Activated CD4-positive, alpha-beta memory T cell treated with anti-CD3 and anti-CD28 coated beads, Interleukin-2, amount 10 ng/mL, durations not matched to agents 7 days and 5 days (primary cell): ENCODE measurements at regions not wholly inside any gene's neighbourhood (a gene's known extent, or its start where the extent isn't known, plus 50 kb on each side); places are given as distances from the start of the nearest gene placed in this dataset.
"Not testable (repeated sequence)": the region's sequence is repeated elsewhere in the genome, so short reads cannot be mapped to it uniquely, and the experiment has no call there.

Experiments
- CTCF ChIA-PET: fragments of 350-600 bp; sonication (Branson Sonifier 250); formaldehyde crosslinking; loops from one replicate; lab custom pipeline; 2021; ENCODE audit warnings: antibody characterized with exemption, inconsistent platforms; lab: Charles Lee
- POLR2A ChIA-PET: fragments of 350-600 bp; sonication (Branson Sonifier 250); formaldehyde crosslinking; loops from one replicate; lab custom pipeline; 2021; ENCODE audit warnings: antibody characterized with exemption; lab: Charles Lee
- DNase-seq: peaks from one replicate; pipeline ENCODE4 v3.0.0-alpha.2; 2020
- H3K27ac Mint-ChIP-seq: one replicate; pipeline ENCODE4 v1.8.0; 2021; ENCODE audit warnings: mild to moderate bottlenecking, mixed read lengths
- H3K27me3 Mint-ChIP-seq: one replicate; pipeline ENCODE4 v1.8.0; 2021; ENCODE audit warnings: mixed read lengths
- H3K36me3 Mint-ChIP-seq: one replicate; pipeline ENCODE4 v1.8.0; 2021; ENCODE audit warnings: low read depth, mixed read lengths
- H3K4me1 Mint-ChIP-seq: one replicate; pipeline ENCODE4 v1.8.0; 2021; ENCODE audit warnings: mixed read lengths
- H3K4me3 Mint-ChIP-seq: one replicate; pipeline ENCODE4 v1.8.0; 2021; ENCODE audit warnings: mild to moderate bottlenecking, mixed read lengths
- H3K9me3 Mint-ChIP-seq: one replicate; pipeline ENCODE4 v1.8.0; 2021; ENCODE audit warnings: mixed read lengths

- H3K27me3 Mint-ChIP-seq, result no peaks in the 10 kb centered on the region
- ChIA-PET CTCF (no interaction called here), POLR2A (no interaction called here)
- no peaks in the 10 kb centered on the region for H3K36me3 Mint-ChIP-seq
- H3K9me3 Mint-ChIP-seq, result peaks cover 6% of the 10 kb centered on the region
- H3K4me1 Mint-ChIP-seq, result no peaks in the 10 kb centered on the region
- no peak overlapping the region for H3K27ac Mint-ChIP-seq
- H3K4me3 Mint-ChIP-seq, result no peak overlapping the region
- DNase-seq, result no peak
Measured at GRCh38 chr7:126150278-126150958, 1102.3 kb downstream of the GRM8 start.

DNA sequence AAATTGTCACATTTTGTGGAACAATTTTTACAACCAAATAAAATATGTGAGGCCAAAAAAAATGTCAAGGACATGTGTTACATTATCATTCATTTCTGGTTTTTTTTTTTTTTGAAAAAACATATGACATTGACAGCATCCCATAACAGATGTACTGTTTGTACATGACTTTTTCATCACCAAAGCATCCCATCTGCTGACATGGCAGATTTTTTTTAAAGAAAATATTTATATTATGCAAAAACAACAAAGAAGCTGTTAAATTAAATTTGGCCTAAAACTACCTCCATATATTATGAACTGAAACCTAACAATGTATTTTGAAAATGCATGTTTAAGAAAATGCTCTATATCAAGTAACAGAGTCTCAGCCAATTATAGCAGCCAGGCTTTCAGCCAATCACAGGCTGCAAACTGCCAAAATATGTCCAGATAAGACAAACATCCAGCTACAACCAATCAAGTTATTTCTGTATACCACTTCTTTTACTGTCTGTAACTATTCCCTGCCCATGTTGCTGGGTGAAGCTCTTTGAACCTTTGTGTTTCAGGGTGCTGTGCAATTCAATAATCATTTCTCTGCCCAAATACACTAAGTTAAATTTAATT lies 1111.8 kb downstream of the GRM8 start:
- CTCF ChIA-PET, result no interaction called here
- Mint-ChIP-seq H3K36me3 (no peaks in the 10 kb centered on the region), H3K4me1 (no peaks in the 10 kb centered on the region), H3K4me3 (no peak overlapping the region), H3K27ac (no peak overlapping the region), H3K27me3 (no peaks in the 10 kb centered on the region), H3K9me3 (no peaks in the 10 kb centered on the region)
- POLR2A ChIA-PET, result no interaction called here
- no peak for DNase-seq

DNA sequence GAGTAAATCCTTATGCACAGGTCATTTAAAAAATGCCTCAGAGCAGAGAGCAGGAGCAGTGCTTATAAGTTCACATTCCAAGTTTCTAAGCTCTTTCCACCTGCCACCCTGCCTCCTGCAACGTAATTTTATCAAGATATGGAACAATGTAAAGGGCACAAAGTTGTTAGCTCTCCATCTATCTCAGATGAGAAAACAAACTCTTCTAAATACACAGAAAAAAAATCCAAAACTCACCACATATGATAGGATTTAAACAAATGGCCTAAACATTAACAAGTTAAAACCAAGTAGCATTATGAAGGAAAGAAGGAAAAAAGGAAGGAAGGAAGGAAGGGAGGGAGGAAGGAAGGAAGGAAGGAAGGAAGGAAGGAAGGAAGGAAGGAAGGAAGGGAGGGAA lies 1132.8 kb downstream of the GRM8 start:
- ChIA-PET CTCF (no interaction called here), POLR2A (no interaction called here)
- H3K36me3 Mint-ChIP-seq, result no peaks in the 10 kb centered on the region
- H3K27me3 Mint-ChIP-seq, result no peaks in the 10 kb centered on the region
- no peak overlapping the region for H3K4me3 Mint-ChIP-seq
- no peak overlapping the region for H3K27ac Mint-ChIP-seq
- peaks cover 11% of the 10 kb centered on the region for H3K9me3 Mint-ChIP-seq
- H3K4me1 Mint-ChIP-seq, result no peaks in the 10 kb centered on the region
- DNase-seq, result no peak

DNA sequence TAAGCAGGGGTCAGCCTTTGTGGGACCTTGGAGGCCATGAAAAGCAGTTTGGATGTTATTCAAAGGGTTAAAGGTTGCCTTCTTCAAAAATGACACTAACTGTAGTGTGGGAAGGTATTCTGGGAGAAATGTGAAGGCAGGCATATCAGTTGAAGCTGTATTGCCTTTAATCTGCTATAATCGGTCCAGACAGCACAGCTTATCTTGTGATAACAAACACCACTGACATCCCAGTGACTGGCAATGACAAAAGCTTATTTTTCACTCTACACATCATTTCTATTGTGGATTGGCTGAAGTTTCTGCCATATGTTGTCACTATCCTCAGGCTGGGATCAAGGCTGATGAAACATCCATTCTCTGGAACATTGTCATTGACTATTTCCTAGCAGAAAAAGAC lies 1149.2 kb downstream of the GRM8 start:
- Mint-ChIP-seq H3K4me3 (no peak overlapping the region), H3K36me3 (no peaks in the 10 kb centered on the region), H3K27me3 (no peaks in the 10 kb centered on the region), H3K27ac (no peak overlapping the region), H3K4me1 (no peaks in the 10 kb centered on the region), H3K9me3 (peaks cover 10% of the 10 kb centered on the region)
- no peak for DNase-seq
- ChIA-PET CTCF (no interaction called here), POLR2A (no interaction called here)

DNA sequence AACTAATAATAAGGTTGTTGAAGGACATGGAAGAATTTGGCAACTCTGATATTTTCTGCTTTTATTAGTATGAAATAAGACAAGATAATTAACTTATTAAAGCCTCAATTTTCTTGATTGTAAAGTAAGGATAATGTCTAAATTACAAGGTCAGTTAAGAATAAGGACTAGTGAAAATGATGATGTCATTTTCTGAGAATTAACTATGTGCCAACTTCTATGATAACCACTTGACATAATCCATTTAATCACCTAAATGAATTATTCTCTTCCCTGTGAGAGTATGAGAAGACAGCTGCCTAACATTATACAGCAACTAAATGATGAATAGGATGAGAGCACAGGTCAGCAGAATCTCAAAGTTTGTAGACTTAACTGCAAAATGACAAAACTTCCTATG lies 1153.4 kb upstream of the POT1 start:
- H3K27me3 Mint-ChIP-seq, result no peaks in the 10 kb centered on the region
- H3K4me1 Mint-ChIP-seq, result no peaks in the 10 kb centered on the region
- no peak for DNase-seq
- POLR2A ChIA-PET, result no interaction called here
- CTCF ChIA-PET, result no interaction called here
- H3K27ac Mint-ChIP-seq, result no peak overlapping the region
- no peak overlapping the region for H3K4me3 Mint-ChIP-seq
- no peaks in the 10 kb centered on the region for H3K36me3 Mint-ChIP-seq
- H3K9me3 Mint-ChIP-seq, result peaks cover 3% of the 10 kb centered on the region

DNA sequence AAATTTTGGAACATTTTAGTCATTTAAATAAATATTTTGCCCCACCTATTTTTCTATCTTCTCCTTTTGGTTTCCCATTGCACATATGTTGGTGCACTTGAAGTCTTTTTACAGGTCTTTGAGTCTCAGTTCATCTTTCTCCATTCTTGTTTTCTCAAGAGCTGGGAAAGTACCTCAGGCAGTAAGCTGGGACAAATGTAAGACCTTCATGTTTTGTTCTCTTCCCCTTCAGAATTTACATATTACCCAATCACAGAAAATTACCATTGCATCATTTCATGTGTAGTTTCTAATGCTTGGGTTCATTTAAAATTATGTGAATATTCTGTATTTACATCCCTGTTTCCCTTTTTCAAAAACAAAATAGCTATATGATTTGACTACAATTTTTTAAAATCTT lies 1150.0 kb upstream of the POT1 start:
- Mint-ChIP-seq H3K27me3 (no peaks in the 10 kb centered on the region), H3K4me3 (no peak overlapping the region), H3K4me1 (no peaks in the 10 kb centered on the region), H3K27ac (no peak overlapping the region), H3K36me3 (no peaks in the 10 kb centered on the region), H3K9me3 (no peaks in the 10 kb centered on the region)
- POLR2A ChIA-PET, result no interaction called here
- no peak for DNase-seq
- CTCF ChIA-PET, result no interaction called here

DNA sequence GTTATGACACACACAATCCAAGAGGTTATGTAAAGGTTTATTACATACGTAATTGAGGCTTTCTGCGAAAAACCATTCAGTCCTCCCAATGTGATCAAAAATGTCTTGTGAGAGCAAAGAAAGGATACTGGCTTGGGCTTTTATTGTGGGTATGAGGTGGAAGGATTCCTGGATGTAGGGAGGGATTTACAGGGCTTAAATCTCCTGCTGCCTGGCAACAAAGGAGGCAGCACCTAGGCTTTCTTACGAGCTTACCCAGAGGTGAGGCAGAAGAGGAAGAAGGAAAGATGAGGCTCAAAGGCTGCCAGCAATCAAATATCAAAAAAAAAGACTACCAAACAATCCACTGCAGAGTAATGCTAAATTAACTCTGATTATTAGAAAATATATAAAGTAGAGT lies 1149.5 kb upstream of the POT1 start:
- CTCF ChIA-PET, result no interaction called here
- Mint-ChIP-seq H3K9me3 (no peaks in the 10 kb centered on the region), H3K27me3 (no peaks in the 10 kb centered on the region), H3K36me3 (no peaks in the 10 kb centered on the region), H3K4me1 (no peaks in the 10 kb centered on the region), H3K4me3 (no peak overlapping the region), H3K27ac (no peak overlapping the region)
- POLR2A ChIA-PET, result no interaction called here
- DNase-seq, result no peak

GRCh38 chr7:126065766-126066165 lies 1136.1 kb upstream of the POT1 start:
- ChIA-PET CTCF (no interaction called here), POLR2A (no interaction called here)
- H3K36me3 Mint-ChIP-seq, result no peaks in the 10 kb centered on the region
- H3K9me3 Mint-ChIP-seq, result peaks cover 5% of the 10 kb centered on the region
- H3K27ac Mint-ChIP-seq, result no peak overlapping the region
- no peak overlapping the region for H3K4me3 Mint-ChIP-seq
- DNase-seq, result no peak
- H3K27me3 Mint-ChIP-seq, result no peaks in the 10 kb centered on the region
- no peaks in the 10 kb centered on the region for H3K4me1 Mint-ChIP-seq

DNA sequence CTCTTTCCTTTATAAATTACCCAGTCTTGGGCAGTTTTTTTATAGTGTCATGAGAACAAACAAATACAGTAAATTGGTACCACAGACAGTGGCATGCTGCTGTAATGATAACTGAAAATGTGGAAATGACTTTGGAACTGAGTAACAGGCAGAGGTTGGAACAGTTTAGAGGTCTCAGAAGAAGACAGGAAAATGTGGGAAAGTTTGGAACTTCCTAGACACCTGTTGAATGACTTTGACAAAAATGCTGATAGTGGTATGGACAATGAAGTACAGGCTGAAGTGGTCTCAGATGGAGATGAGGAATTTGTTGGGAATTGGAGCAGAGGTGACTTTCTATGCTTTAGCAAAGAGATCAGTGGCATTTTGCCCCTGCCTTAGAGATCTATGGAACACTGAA lies 1128.4 kb upstream of the POT1 start:
- DNase-seq, result no peak
- Mint-ChIP-seq H3K9me3 (peaks cover 23% of the 10 kb centered on the region), H3K4me1 (no peaks in the 10 kb centered on the region), H3K27me3 (no peaks in the 10 kb centered on the region), H3K36me3 (no peaks in the 10 kb centered on the region), H3K4me3 (no peak overlapping the region), H3K27ac (no peak overlapping the region)
- ChIA-PET POLR2A (no interaction called here), CTCF (no interaction called here)

DNA sequence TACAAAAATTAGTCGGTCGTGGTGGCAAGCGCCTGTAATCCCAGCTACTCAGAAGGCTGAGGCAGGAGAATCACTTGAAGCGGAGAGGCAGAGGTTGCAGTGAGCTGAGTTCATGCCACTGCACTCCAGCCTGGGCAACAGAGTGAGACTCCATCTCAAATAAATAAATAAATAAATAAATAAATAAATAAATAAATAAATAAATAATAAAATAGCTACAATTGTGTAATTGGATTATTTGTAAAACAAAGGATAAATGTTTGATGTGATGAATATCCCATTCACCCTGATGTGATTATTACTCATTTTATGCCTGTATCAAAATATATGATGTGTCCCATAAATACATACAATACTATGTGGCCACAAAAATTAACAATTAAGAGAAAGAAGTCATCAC lies 1127.0 kb upstream of the POT1 start:
- POLR2A ChIA-PET, H3K27me3 Mint-ChIP-seq, CTCF ChIA-PET, H3K4me1 Mint-ChIP-seq, H3K27ac Mint-ChIP-seq, H3K36me3 Mint-ChIP-seq, DNase-seq, H3K4me3 Mint-ChIP-seq: not testable (repeated sequence)
- H3K9me3 Mint-ChIP-seq, result peaks cover 19% of the 10 kb centered on the region

GRCh38 chr7:126052229-126052628 lies 1122.6 kb upstream of the POT1 start:
- ChIA-PET CTCF (no interaction called here), POLR2A (no interaction called here)
- Mint-ChIP-seq H3K4me1 (no peaks in the 10 kb centered on the region), H3K27me3 (no peaks in the 10 kb centered on the region), H3K27ac (no peak overlapping the region), H3K4me3 (no peak overlapping the region), H3K36me3 (no peaks in the 10 kb centered on the region), H3K9me3 (peaks cover 2% of the 10 kb centered on the region)
- no peak for DNase-seq

- ChIA-PET CTCF (no interaction called here), POLR2A (no interaction called here)
- Mint-ChIP-seq H3K27ac (no peak overlapping the region), H3K27me3 (no peaks in the 10 kb centered on the region), H3K4me3 (no peak overlapping the region), H3K36me3 (no peaks in the 10 kb centered on the region), H3K9me3 (peaks cover 3% of the 10 kb centered on the region), H3K4me1 (no peaks in the 10 kb centered on the region)
- DNase-seq, result no peak
Measured at GRCh38 chr7:126044662-126045061, 1115.0 kb upstream of the POT1 start.

- ChIA-PET POLR2A (no interaction called here), CTCF (no interaction called here)
- Mint-ChIP-seq H3K9me3 (peaks cover 5% of the 10 kb centered on the region), H3K36me3 (no peaks in the 10 kb centered on the region), H3K27ac (no peak overlapping the region), H3K4me3 (no peak overlapping the region), H3K4me1 (no peaks in the 10 kb centered on the region), H3K27me3 (no peaks in the 10 kb centered on the region)
- DNase-seq, result no peak
Measured at GRCh38 chr7:126041472-126041871, 1111.8 kb upstream of the POT1 start.
